H1 (cell line): ENCODE measurements at regions not wholly inside any gene's neighbourhood (a gene's known extent, or its start where the extent isn't known, plus 50 kb on each side); places are given as distances from the start of the nearest gene placed in this dataset.

Source experiments
- EGR1 ChIP-seq: IDR thresholded peaks from 2 replicates; pipeline ENCODE4 v1.6.1; 2011; ENCODE audit warnings: low read depth, low read length, borderline replicate concordance
- NANOG ChIP-seq: IDR thresholded peaks from 2 replicates; pipeline ENCODE4 v1.6.1; 2011; ENCODE audit warnings: low read length, low read depth, mild to moderate bottlenecking, inconsistent platforms; ENCODE audit not compliant: insufficient read depth, poor library complexity, severe bottlenecking
- POLR2A ChIP-seq, 2 experiments: IDR thresholded peaks; 1 replicate in 1 of 2; 2 replicates in 1 of 2; pipeline ENCODE4 v1.6.1; 2011; ENCODE audit warnings: low read depth in 2 of 2, low read length in 2 of 2, mild to moderate bottlenecking in 2 of 2; ENCODE audit errors: control extremely low read depth in 1 of 2
- RXRA ChIP-seq: IDR thresholded peaks from 2 replicates; pipeline ENCODE4 v1.6.1; 2011; ENCODE audit warnings: low read depth, mild to moderate bottlenecking, low read length, moderate library complexity; ENCODE audit not compliant: insufficient read depth
- SIX5 ChIP-seq: IDR thresholded peaks from 2 replicates; pipeline ENCODE4 v1.6.1; 2011; ENCODE audit warnings: mild to moderate bottlenecking, low read depth, low read length
- TF ChIP-seq, protein P1 (sequence below): IDR thresholded peaks from 2 replicates; pipeline ENCODE4 v1.6.1; 2011; ENCODE audit warnings: low read length, improper control_type of control experiment

DNA sequence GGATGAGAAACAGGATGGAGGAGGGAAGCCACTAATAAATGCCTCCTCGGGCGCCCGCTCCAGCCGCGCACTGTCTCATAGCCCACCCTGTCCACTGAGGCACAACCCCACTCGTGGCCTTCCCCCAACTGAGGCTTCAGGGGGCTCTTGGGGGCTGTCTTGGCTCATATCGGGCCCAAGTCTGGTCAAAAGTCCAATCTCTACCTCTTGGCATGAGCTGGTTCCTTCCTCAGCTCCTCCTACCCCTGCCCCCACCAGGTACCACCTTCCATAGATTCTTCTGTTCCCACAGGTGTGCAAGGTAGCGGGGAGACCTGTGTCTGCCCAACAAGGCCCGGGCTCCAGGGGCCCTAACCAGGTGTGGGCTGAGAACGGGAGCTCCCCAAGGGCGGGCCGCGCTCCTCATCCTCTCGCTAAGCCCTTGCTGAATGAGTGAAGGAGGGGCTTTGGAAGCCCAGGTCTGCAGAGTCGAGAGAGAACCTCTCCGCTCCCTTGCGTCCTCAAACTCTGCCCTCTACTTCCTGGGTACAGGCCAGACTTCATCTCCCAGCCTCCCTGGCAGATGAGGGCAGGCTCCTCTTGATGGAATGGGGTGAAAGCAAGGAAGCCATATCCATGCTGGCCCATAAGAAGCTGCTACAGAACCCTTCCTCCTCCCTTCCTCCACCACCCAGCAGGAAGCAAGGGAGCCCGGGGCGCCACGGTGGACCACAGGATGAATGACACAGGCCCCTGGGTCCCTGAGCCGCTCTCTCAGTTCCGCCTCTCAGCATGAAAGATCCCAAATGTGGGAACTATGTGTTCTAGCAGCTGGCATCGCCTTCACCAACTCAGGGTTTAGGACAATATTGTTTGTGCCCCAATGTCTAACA is 74.7 kb downstream of the PSMG1 start (continued):
- TF ChIP-seq, protein P1, sequence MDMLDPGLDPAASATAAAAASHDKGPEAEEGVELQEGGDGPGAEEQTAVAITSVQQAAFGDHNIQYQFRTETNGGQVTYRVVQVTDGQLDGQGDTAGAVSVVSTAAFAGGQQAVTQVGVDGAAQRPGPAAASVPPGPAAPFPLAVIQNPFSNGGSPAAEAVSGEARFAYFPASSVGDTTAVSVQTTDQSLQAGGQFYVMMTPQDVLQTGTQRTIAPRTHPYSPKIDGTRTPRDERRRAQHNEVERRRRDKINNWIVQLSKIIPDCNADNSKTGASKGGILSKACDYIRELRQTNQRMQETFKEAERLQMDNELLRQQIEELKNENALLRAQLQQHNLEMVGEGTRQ, result no peak
- TF ChIP-seq SIX5 (no peak), RXRA (no peak), EGR1 (no peak), POLR2A (IDR thresholded peaks at IDR 0.05; ENCODE audit: control extremely low read depth in 1 of 2, low read depth in 2 of 2, low read length in 2 of 2) (no peak), NANOG (no peak)
- TF ChIP-seq, all 59 proteins: peak for 0
